Fibroblast of lung (primary cell): ENCODE measurements at regions not wholly inside any gene's neighbourhood (a gene's known extent, or its start where the extent isn't known, plus 50 kb on each side); places are given as distances from the start of the nearest gene placed in this dataset.

Experiments used
- DNase-seq, 2 donors: peaks; one replicate each; pipeline versions ENCODE4 v3.0.0 to v3.0.0-alpha.2; 2010; ENCODE audit warnings: low read depth in 2 of 2
- H2AFZ ChIP-seq: 2 replicates; pipeline ENCODE4 v1.5.1; 2012; ENCODE audit warnings: low read length, control low read depth, inconsistent platforms
- H3K27ac ChIP-seq: 2 replicates; pipeline ENCODE4 v1.5.1; 2011; ENCODE audit warnings: low read length, control low read depth; ENCODE audit not compliant: insufficient read depth
- H3K27me3 ChIP-seq: 2 replicates; pipeline ENCODE4 v1.5.1; 2011; ENCODE audit warnings: mild to moderate bottlenecking, low read length; ENCODE audit not compliant: control insufficient read depth, insufficient read depth
- H3K36me3 ChIP-seq: 2 replicates; pipeline ENCODE4 v1.5.1; 2011; ENCODE audit warnings: low read length; ENCODE audit not compliant: control insufficient read depth, insufficient read depth
- H3K4me1 ChIP-seq: 2 replicates; pipeline ENCODE4 v1.5.1; 2011; ENCODE audit warnings: low read length; ENCODE audit not compliant: control insufficient read depth, insufficient read depth; ENCODE audit errors: extremely low read depth
- H3K4me2 ChIP-seq: 2 replicates; pipeline ENCODE4 v1.5.1; 2011; ENCODE audit warnings: low read length, control low read depth; ENCODE audit not compliant: insufficient read depth; ENCODE audit errors: extremely low read depth
- H3K4me3 ChIP-seq, 4 experiments: fragments of 200-600 bp in 1 of 4; sonication (generic) in 1 of 4; replicated peaks in 1 of 4; 2 replicates each; pipeline ENCODE4 v1.5.1; 2011 to 2016; ENCODE audit warnings: low read length in 4 of 4, low read depth in 3 of 4, mild to moderate bottlenecking in 3 of 4, control low read depth in 2 of 4, inconsistent platforms in 1 of 4, mixed read lengths in 1 of 4; ENCODE audit not compliant: insufficient read depth in 1 of 4; ENCODE audit errors: control extremely low read depth in 1 of 4
- H3K79me2 ChIP-seq: 2 replicates; pipeline ENCODE4 v1.5.1; 2012; ENCODE audit warnings: mild to moderate bottlenecking, low read length, inconsistent platforms; ENCODE audit not compliant: control insufficient read depth, insufficient read depth
- H3K9ac ChIP-seq: 2 replicates; pipeline ENCODE4 v1.5.1; 2011; ENCODE audit warnings: mild to moderate bottlenecking, low read length, control low read depth; ENCODE audit not compliant: insufficient read depth
- H3K9me3 ChIP-seq: 2 replicates; pipeline ENCODE4 v1.5.1; 2012; ENCODE audit warnings: low read depth, low read length; ENCODE audit not compliant: control insufficient read depth, insufficient read depth
- H4K20me1 ChIP-seq: 2 replicates; pipeline ENCODE4 v1.5.1; 2011; ENCODE audit warnings: low read length; ENCODE audit not compliant: control insufficient read depth, insufficient read depth; ENCODE audit errors: extremely low read depth
- CTCF ChIP-seq, 2 donors: IDR thresholded peaks in 1 of 2; conservative IDR thresholded peaks in 1 of 2; 1 replicate in 1 of 2; 2 replicates in 1 of 2; pipeline ENCODE4 v1.5.1; 2011 to 2012; ENCODE audit warnings: low read length in 2 of 2, control low read depth in 1 of 2, inconsistent platforms in 1 of 2, low read depth in 1 of 2, mild to moderate bottlenecking in 1 of 2
- EZH2 ChIP-seq: IDR thresholded peaks from 2 replicates; pipeline ENCODE4 v1.5.1; 2012; ENCODE audit warnings: low read length, control low read depth, mild to moderate bottlenecking; ENCODE audit errors: missing control alignments

GRCh38 chr22:47919893-47920292 lies 1157.4 kb downstream of the TBC1D22A start:
- Histone ChIP-seq H3K27ac (no peak overlapping the region), H2AFZ (no peak overlapping the region), H3K9ac (no peak overlapping the region), H3K4me2 (no peak overlapping the region), H3K4me3 (no peak overlapping the region), H3K79me2 (no peaks in the 10 kb centered on the region), H4K20me1 (no peaks in the 10 kb centered on the region), H3K9me3 (no peaks in the 10 kb centered on the region), H3K27me3 (no peaks in the 10 kb centered on the region), H3K36me3 (no peaks in the 10 kb centered on the region), H3K4me1 (no peaks in the 10 kb centered on the region)
- TF ChIP-seq EZH2 (no peak), CTCF (conservative IDR thresholded peaks at IDR 0.05 in 1 of 2, IDR thresholded peaks at IDR 0.05 in 1 of 2; ENCODE audit: low read depth in 1 of 2, low read length in 2 of 2) (no peak)
- no peak for DNase-seq

- no peak overlapping the region for H3K27ac ChIP-seq
- no peak overlapping the region for H3K4me3 ChIP-seq
- DNase-seq: no peak
- H3K36me3 ChIP-seq: no peaks in the 10 kb centered on the region
- H3K4me2 ChIP-seq: no peak overlapping the region
- no peaks in the 10 kb centered on the region for H3K27me3 ChIP-seq
- no peak overlapping the region for H2AFZ ChIP-seq
- no peaks in the 10 kb centered on the region for H3K9me3 ChIP-seq
- H3K4me1 ChIP-seq: no peaks in the 10 kb centered on the region
- no peaks in the 10 kb centered on the region for H4K20me1 ChIP-seq
- H3K9ac ChIP-seq: no peak overlapping the region
- H3K79me2 ChIP-seq: no peaks in the 10 kb centered on the region
- TF ChIP-seq CTCF (conservative IDR thresholded peaks at IDR 0.05 in 1 of 2, IDR thresholded peaks at IDR 0.05 in 1 of 2; ENCODE audit: low read depth in 1 of 2, low read length in 2 of 2) (no peak), EZH2 (no peak)
These were observed 1156.6 kb downstream of the TBC1D22A start for GRCh38 chr22:47919001-47919441.

- no peak overlapping the region for H3K4me3 ChIP-seq
- no peaks in the 10 kb centered on the region for H3K27me3 ChIP-seq
- H2AFZ ChIP-seq: no peak overlapping the region
- TF ChIP-seq CTCF (conservative IDR thresholded peaks at IDR 0.05 in 1 of 2, IDR thresholded peaks at IDR 0.05 in 1 of 2; ENCODE audit: low read depth in 1 of 2, low read length in 2 of 2) (no peak), EZH2 (no peak)
- no peaks in the 10 kb centered on the region for H3K79me2 ChIP-seq
- no peak overlapping the region for H3K4me2 ChIP-seq
- no peaks in the 10 kb centered on the region for H4K20me1 ChIP-seq
- no peaks in the 10 kb centered on the region for H3K4me1 ChIP-seq
- H3K9me3 ChIP-seq: no peaks in the 10 kb centered on the region
- H3K9ac ChIP-seq: no peak overlapping the region
- no peak for DNase-seq
- H3K36me3 ChIP-seq: no peaks in the 10 kb centered on the region
- H3K27ac ChIP-seq: no peak overlapping the region
These were observed 1155.9 kb downstream of the TBC1D22A start for GRCh38 chr22:47918276-47918921.
